Muscle of leg (tissue), 3 donors: ENCODE measurements at regions not wholly inside any gene's neighbourhood (a gene's known extent, or its start where the extent isn't known, plus 50 kb on each side); places are given as distances from the start of the nearest gene placed in this dataset.
"Not testable (repeated sequence)": the region's sequence is repeated elsewhere in the genome, so short reads cannot be mapped to it uniquely, and the experiment has no call there.

Source experiments
- DNase-seq: peaks from one replicate; pipeline ENCODE4 v3.0.0; 2013
- H3K27ac ChIP-seq: one replicate; pipeline ENCODE4 v1.5.1; 2013; ENCODE audit warnings: mild to moderate bottlenecking, low read length, control low read depth
- H3K27me3 ChIP-seq: one replicate; pipeline ENCODE4 v1.6.1; 2013; ENCODE audit warnings: low read length; ENCODE audit not compliant: control insufficient read depth, insufficient read depth
- H3K36me3 ChIP-seq: one replicate; pipeline ENCODE4 v1.6.1; 2013; ENCODE audit warnings: low read length; ENCODE audit not compliant: control insufficient read depth, insufficient read depth
- H3K4me1 ChIP-seq: one replicate; pipeline ENCODE4 v1.6.1; 2013; ENCODE audit warnings: low read length; ENCODE audit not compliant: control insufficient read depth, insufficient read depth
- H3K4me3 ChIP-seq: one replicate; pipeline ENCODE4 v1.5.1; 2013; ENCODE audit warnings: low read length, control low read depth
- H3K9me3 ChIP-seq: replicated peaks from 2 replicates; pipeline ENCODE4 v1.6.1; 2013; ENCODE audit warnings: low read depth, low read length; ENCODE audit not compliant: control insufficient read depth
- WGBS: methylation state at CpG from one replicate; pipeline ENCODE4 v1.1.5; 2013; ENCODE audit warnings: missing lambda C conversion rate; ENCODE audit not compliant: insufficient coverage; 5-methylcytosine and 5-hydroxymethylcytosine counted together

DNA sequence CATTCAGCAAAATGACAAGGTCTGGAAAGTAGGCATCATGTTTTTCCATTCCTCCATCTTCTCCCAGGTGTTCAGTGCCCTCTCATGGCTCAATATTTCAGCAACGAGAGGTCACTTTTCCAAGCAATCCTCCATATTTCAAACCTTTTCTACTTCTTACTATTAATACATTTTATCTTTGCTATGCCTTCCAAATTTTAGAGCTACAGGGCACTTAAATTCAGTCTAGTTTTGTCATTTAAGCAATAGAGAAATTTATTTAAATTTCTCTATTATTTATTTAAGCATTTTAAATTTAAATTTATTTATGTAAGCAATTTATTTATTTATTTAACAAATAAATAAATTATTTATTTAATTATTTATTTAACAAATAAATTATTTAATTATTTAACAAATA is 305.1 kb upstream of the ANXA10 start:
- no peak overlapping the region for H3K27ac ChIP-seq
- no peaks in the 10 kb centered on the region for H3K4me1 ChIP-seq
- no peaks in the 10 kb centered on the region for H3K9me3 ChIP-seq
- DNase-seq, result no peak
- H3K27me3 ChIP-seq, result no peaks in the 10 kb centered on the region
- H3K4me3 ChIP-seq, result no peak overlapping the region
- H3K36me3 ChIP-seq, result no peaks in the 10 kb centered on the region
- WGBS, result 100% methylated on average over 1 of the region's 1 CpG

GRCh38 chr4:167802463-167803212 is 289.7 kb upstream of the ANXA10 start:
- Histone ChIP-seq H3K27me3 (no peaks in the 10 kb centered on the region), H3K9me3 (no peaks in the 10 kb centered on the region), H3K36me3 (no peaks in the 10 kb centered on the region), H3K4me1 (no peaks in the 10 kb centered on the region), H3K4me3 (no peak overlapping the region), H3K27ac (no peak overlapping the region)
- no CpG with 5 or more reads among the region's 3 CpGs for WGBS
- DNase-seq, result no peak

DNA sequence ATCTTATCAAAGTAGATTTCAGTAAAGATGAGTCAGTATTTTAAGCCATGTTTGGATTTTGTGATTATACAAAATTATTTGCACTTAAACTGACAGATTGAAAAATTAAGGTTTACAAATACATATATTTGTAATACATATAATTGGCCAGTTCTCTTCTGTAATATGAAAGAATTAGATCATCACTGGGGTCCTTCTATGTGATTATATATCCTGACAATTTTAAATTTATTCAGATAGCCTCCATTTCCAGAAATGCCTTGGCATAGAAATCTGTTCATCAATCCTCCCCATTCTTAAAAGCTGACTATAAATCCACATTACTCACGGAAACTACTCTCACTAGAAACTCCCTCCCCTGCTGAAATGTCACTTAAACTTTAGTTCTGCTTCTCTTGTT is 280.4 kb upstream of the ANXA10 start:
- Histone ChIP-seq H3K4me1 (no peaks in the 10 kb centered on the region), H3K9me3 (peaks cover 6% of the 10 kb centered on the region), H3K4me3 (no peak overlapping the region), H3K36me3 (no peaks in the 10 kb centered on the region), H3K27me3 (no peaks in the 10 kb centered on the region), H3K27ac (no peak overlapping the region)
- no peak for DNase-seq
- WGBS, result no CpG with 5 or more reads among the region's 1 CpG

DNA sequence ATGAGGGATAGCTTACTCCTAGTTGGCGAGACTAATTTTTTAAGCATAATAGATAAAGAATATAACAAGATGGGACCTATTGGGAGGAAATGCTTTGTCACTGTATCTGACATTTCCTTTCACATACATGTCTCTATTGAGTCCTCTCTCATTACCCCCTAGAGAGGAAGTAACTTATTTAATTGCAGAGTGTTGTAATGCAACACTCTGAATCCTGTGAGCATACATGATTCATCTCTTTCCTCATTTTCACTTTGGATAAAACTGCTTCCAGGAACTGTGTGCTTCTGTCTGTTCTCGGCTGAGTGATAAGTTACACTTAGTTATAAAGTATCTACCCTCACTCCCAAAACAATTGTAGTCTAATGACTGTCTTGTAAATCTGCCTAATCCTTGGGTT is 266.1 kb upstream of the ANXA10 start:
- no peak for DNase-seq
- H3K27ac ChIP-seq, result no peak overlapping the region
- H3K36me3 ChIP-seq, result no peaks in the 10 kb centered on the region
- no peaks in the 10 kb centered on the region for H3K9me3 ChIP-seq
- H3K4me3 ChIP-seq, result no peak overlapping the region
- H3K4me1 ChIP-seq, result no peaks in the 10 kb centered on the region
- WGBS, result no CpG with 5 or more reads among the region's 2 CpGs
- no peaks in the 10 kb centered on the region for H3K27me3 ChIP-seq

GRCh38 chr4:167831855-167832254 is 260.5 kb upstream of the ANXA10 start:
- Histone ChIP-seq H3K27ac (no peak overlapping the region), H3K36me3 (no peaks in the 10 kb centered on the region), H3K4me3 (no peak overlapping the region), H3K4me1 (no peaks in the 10 kb centered on the region), H3K27me3 (no peaks in the 10 kb centered on the region), H3K9me3 (no peaks in the 10 kb centered on the region)
- no peak for DNase-seq

DNA sequence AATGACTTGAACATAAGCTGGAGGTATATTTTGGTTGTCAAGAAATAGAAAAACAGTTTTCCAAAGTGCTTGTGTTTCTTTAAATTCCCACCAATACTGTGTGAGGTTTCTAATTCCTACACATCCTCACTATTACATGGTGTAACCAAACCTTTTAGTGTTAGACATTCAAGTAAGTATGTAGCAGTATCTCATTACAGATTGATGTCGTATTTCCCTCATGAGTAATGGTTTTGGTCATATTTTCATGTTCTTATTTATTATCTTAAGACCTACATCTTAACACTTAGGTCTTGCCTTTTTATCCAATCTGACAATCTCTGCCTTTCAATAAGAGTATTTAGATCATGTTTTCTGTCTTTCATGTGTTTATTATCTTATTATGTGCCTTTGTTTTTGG is 253.7 kb upstream of the ANXA10 start:
- WGBS, result no CpG with 5 or more reads among the region's 1 CpG
- Histone ChIP-seq H3K27me3 (no peaks in the 10 kb centered on the region), H3K9me3 (peaks cover 4% of the 10 kb centered on the region), H3K36me3 (no peaks in the 10 kb centered on the region), H3K4me1 (no peaks in the 10 kb centered on the region), H3K27ac (no peak overlapping the region), H3K4me3 (no peak overlapping the region)
- DNase-seq, result no peak

- Histone ChIP-seq H3K4me3 (no peak overlapping the region), H3K36me3 (no peaks in the 10 kb centered on the region), H3K9me3 (peaks cover 4% of the 10 kb centered on the region), H3K4me1 (no peaks in the 10 kb centered on the region), H3K27me3 (no peaks in the 10 kb centered on the region), H3K27ac (no peak overlapping the region)
- WGBS, result 80% methylated on average over 1 of the region's 2 CpGs
- DNase-seq, result no peak
Observed at GRCh38 chr4:167842487-167842886, 249.8 kb upstream of the ANXA10 start.

DNA sequence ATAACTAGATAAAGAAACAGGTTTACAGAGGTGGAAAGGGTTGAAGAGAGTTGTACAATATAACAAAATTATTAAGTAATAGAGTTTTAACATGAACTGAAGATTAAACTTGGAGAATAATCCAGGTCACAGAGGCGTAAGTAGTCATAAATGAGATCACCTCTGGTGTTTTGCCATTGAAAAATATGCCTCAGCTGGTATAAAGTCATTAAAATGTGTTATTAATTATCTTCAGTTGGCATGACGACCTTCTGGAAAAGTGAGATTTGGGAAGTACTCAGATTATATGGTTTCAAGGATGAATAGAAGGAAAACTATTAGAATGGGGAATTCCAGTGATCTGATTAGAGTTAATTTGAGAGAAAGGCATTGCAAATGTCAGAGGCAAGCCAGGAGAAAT is 237.5 kb upstream of the ANXA10 start:
- no peak overlapping the region for H3K4me3 ChIP-seq
- 68% methylated on average over 2 of the region's 2 CpGs for WGBS
- no peaks in the 10 kb centered on the region for H3K9me3 ChIP-seq
- no peak overlapping the region for H3K27ac ChIP-seq
- no peaks in the 10 kb centered on the region for H3K36me3 ChIP-seq
- no peaks in the 10 kb centered on the region for H3K27me3 ChIP-seq
- no peaks in the 10 kb centered on the region for H3K4me1 ChIP-seq
- DNase-seq, result no peak

- not testable (repeated sequence) for H3K9me3 ChIP-seq, H3K36me3 ChIP-seq, H3K27ac ChIP-seq, H3K4me1 ChIP-seq, DNase-seq, H3K4me3 ChIP-seq, H3K27me3 ChIP-seq
- 90% methylated on average over 2 of the region's 15 CpGs for WGBS
Observed at GRCh38 chr4:167858127-167858526, 234.2 kb upstream of the ANXA10 start.

- H3K4me1 ChIP-seq, result no peaks in the 10 kb centered on the region
- H3K27ac ChIP-seq, result no peak overlapping the region
- H3K4me3 ChIP-seq, result no peak overlapping the region
- no peaks in the 10 kb centered on the region for H3K36me3 ChIP-seq
- WGBS, result no CpG with 5 or more reads among the region's 3 CpGs
- H3K27me3 ChIP-seq, result no peaks in the 10 kb centered on the region
- DNase-seq, result no peak
- H3K9me3 ChIP-seq, result no peaks in the 10 kb centered on the region
Observed at GRCh38 chr4:167867191-167867590, 225.1 kb upstream of the ANXA10 start.

DNA sequence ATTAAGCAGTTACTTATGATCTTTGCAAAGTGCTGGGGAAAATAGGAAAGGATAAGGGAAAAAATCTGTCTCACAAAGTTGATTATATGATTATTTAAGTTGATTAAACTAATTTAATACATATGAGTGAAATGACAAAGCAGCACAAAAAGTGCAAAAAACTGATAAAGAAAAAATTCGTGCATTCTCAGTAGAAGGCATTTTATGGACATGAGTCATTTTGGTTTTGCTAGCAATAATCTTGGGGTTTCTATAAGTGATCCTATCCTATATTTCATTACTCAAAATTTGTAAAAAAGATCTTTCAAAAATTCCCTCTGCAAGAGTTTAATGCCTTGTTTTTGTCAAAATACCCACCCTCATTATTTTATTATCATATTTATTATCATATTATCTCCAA is 224.2 kb upstream of the ANXA10 start:
- Histone ChIP-seq H3K36me3 (no peaks in the 10 kb centered on the region), H3K27me3 (no peaks in the 10 kb centered on the region), H3K9me3 (no peaks in the 10 kb centered on the region), H3K4me1 (no peaks in the 10 kb centered on the region), H3K4me3 (no peak overlapping the region), H3K27ac (no peak overlapping the region)
- no peak for DNase-seq
- no CpG with 5 or more reads among the region's 1 CpG for WGBS
